ENCODE measurements at regions not wholly inside any gene's neighbourhood (a gene's known extent, or its start where the extent isn't known, plus 50 kb on each side); places are given as distances from the start of the nearest gene placed in this dataset.
"Not testable (repeated sequence)": the region's sequence is repeated elsewhere in the genome, so short reads cannot be mapped to it uniquely, and the experiment has no call there.

DNA sequence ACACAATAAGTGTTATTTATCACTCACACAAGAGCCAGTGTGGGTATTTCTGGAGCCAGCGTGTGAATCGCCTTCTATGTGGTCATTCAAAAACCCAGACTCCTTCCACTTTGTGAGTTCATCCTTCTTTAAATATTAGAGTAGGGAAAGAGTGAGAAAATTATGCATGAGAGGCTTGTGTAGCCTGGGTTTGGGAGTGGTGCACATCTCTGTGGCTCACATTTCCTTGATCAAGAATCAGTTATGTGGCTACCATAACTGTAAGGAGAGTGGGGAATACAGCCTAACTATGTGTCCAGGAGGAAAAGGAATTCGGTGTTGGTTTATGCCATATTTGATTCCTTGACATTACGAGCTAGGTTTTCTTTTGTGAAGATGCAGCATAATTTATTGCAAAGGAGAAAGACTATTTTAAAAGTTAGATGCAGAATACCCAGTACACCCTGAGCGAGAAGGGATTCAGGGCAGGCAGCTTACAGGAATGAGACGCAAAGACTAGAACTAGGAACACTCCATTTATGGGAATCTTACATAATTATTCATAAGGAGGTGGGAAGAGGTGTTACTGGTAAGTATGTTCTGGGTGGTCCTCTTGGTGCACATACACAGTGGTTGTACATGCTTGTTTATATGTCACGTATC, 638.5 kb downstream of the COL12A1 start:
- no peak overlapping the region for H3K27ac ChIP-seq

GRCh38 chr6:74557236-74557635, 648.6 kb downstream of the COL12A1 start:
- no peak for DNase-seq (ENCODE audit: low read depth, low spot score)

More for the DNA sequence above, 638.5 kb downstream of the COL12A1 start:
- DNase-seq (ENCODE audit: low read depth, low spot score): no peak

DNA sequence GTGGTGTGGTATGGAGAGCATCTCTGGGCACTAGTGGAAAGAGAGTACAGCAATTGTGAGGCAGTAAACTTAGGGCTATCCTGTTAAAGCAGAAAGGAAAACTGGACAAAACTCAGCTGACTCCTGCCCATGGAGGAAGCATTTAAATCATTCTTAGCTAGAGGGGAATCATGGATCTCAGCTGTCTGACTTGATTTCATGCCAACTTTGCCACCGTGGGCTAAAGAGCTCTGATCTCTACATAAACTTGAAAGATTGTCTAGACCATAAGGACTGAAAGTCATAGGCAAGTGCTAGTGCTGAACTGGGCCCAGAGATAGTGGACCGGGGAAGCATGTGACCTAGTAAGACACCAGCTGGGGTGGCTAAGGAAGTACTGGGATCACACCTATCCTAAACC, 651.8 kb downstream of the COL12A1 start:
- no peak overlapping the region for H3K27ac ChIP-seq
- no peak for DNase-seq (ENCODE audit: low read depth, low spot score)

More at GRCh38 chr6:74557236-74557635, 648.6 kb downstream of the COL12A1 start:
- H3K27ac ChIP-seq: no peak overlapping the region

- DNase-seq (ENCODE audit: low read depth, low spot score): no peak
- H3K27ac ChIP-seq: no peak overlapping the region
These were observed 654.0 kb downstream of the COL12A1 start for GRCh38 chr6:74551896-74552295.

GRCh38 chr6:74550821-74551220, 655.0 kb downstream of the COL12A1 start:
- DNase-seq (ENCODE audit: low read depth, low spot score): no peak
- H3K27ac ChIP-seq: no peak overlapping the region

- no peak for DNase-seq (ENCODE audit: low read depth, low spot score)
- no peak overlapping the region for H3K27ac ChIP-seq
These were observed 656.1 kb downstream of the COL12A1 start for GRCh38 chr6:74549746-74550145.

DNA sequence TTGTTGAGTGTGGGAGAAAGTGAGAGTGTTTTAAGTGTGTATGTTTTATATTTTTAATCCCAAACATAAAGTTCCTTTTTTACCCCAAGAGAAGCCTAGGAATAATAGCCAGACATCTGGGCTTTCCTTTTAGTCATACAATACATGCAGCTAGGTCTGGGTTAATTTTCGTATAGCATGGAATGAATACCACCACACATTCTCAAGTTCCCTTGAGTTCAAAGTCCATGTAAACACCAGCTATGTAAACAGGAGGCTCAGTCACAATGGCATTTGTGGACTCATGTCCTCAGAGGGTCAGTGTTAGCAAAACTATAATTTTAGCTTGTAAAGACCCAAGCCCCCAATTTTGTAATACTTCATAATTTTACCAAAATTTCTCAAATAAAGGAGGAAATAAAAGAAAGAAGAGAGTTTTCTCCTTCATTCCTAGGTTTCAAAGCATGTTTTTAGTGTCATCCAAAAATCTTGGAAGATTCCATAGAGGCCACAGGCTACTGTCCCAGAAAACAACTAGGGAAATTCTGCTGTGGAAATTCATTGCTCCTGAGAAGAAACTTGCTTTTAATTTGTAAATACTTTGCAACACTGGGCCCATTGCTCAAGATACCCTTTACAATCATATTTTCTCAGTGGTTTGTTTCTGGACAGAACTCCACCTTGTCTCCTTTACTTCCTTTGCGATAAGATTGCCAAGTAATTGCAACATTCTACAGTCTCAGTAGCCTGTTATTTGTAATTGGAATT, 671.2 kb downstream of the COL12A1 start:
- H3K27ac ChIP-seq: no peak overlapping the region

GRCh38 chr6:74519163-74519562, 686.7 kb downstream of the COL12A1 start:
- DNase-seq (ENCODE audit: low read depth, low spot score): peak; percentile 12
- H3K27ac ChIP-seq: no peak overlapping the region

More for the DNA sequence above, 671.2 kb downstream of the COL12A1 start:
- no peak for DNase-seq (ENCODE audit: low read depth, low spot score)

- H3K27ac ChIP-seq: no peak overlapping the region
- DNase-seq (ENCODE audit: low read depth, low spot score): no peak
These were observed 687.8 kb downstream of the COL12A1 start for GRCh38 chr6:74518035-74518434.

DNA sequence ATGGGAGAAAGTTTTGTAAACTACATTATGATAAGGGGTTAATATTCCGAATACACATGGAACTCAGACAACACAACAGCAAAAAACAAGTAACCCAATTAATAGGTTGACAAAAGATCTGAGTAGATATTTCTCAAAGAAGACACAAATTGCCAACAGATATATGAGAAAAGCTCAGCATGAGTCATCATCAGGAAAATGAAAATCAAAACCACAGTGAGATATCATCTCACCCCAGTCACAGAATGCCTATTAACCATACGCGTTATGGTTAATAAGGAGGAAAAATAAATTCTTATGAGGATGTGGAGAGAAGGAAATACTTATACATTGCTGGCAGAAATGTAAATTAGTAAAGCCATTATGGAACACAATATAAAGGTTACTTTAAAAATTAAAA, 695.0 kb downstream of the COL12A1 start:
- DNase-seq (ENCODE audit: low read depth, low spot score): no peak
- H3K27ac ChIP-seq: no peak overlapping the region

- no peak for DNase-seq (ENCODE audit: low read depth, low spot score)
- H3K27ac ChIP-seq: no peak overlapping the region
These were observed 698.2 kb downstream of the COL12A1 start for GRCh38 chr6:74507649-74508048.

DNA sequence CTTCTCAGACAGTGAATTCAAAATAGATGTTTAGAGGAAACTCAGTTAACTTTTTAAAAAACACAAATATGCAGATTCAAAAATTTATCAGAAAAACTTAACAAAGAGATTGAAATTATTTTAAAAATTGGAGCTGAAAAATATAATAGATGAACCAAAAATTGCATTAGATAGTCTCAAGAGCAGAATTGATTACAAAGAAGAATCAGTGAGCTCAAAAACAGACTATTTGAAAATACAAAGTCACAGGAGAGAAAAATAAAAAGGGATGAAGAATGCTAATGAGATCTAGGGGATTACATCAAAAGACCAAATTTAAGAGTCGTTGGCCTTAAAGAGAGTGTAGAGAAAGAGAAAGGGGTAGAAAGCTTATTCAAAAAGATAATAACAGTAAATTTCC, 700.5 kb downstream of the COL12A1 start:
- no peak for DNase-seq (ENCODE audit: low read depth, low spot score)
- no peak overlapping the region for H3K27ac ChIP-seq

- H3K27ac ChIP-seq: no peak overlapping the region
- DNase-seq (ENCODE audit: low read depth, low spot score): no peak
These were observed 700.9 kb downstream of the COL12A1 start for GRCh38 chr6:74504941-74505340.

GRCh38 chr6:74492587-74492986, 713.3 kb downstream of the COL12A1 start:
- no peak for DNase-seq (ENCODE audit: low read depth, low spot score)

DNA sequence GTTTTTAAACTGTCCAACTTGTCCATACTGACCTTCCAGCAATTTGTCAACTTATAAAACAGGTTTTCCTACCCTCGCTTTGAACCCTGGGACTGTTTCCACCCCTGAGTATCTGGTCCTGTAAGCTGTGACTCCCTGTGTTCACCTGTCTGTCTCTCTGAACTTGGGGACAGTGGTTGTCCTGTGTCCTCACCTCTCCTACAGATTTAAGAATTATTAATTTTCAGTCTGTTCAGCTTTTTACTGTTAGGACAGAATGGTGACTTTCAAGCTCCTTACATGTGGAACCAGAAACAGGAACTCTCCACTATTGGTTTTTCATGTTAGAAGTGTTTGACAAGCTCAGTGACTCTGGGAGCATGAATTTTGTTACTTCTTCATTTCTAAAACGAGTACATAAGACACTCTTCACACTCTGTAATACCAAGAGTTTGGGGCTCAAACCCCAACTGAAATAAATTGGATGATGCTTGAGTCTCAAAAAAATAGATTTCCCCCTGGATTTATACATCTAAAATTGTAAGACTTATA, 713.9 kb downstream of the COL12A1 start:
- DNase-seq (ENCODE audit: low read depth, low spot score): no peak
- H3K27ac ChIP-seq: no peak overlapping the region

More at GRCh38 chr6:74492587-74492986, 713.3 kb downstream of the COL12A1 start:
- H3K27ac ChIP-seq: no peak overlapping the region

DNA sequence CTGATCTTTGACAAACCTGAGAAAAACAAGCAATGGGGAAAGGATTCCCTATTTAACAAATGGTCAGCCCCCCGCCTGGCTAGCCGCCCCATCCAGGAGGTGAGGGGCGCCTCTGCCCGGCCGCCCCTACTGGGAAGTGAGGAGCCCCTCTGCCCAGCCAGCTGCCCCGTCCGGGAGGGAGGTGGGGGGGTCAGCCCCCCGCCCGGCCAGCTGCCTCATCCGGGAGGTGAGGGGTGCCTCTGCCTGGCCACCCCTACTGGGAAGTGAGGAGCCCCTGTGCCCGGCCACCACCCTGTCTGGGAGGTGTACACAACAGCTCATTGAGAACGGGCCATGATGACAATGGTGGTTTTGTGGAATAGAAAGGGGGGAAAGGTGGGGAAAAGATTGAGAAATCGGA, 717.1 kb downstream of the COL12A1 start:
- not testable (repeated sequence) for H3K27ac ChIP-seq; DNase-seq (ENCODE audit: low read depth, low spot score)

DNA sequence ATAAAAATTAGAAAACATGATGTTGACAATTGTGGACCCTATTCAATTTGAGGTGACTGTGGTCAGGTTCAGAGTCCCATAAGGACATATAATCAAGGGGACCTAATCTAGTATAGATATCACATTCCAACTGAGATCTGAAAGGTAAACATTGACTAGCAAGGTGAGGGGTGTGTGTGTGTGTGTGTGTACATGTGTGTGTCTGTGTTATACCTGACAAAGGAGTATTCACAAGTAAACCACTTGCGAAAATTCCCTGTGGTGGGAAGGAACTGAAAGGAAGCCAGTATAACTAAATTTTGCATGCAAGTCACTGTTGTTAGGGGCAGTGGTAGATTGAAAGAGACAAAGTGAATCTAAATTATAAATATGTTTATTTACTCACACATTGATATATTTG, 723.7 kb downstream of the COL12A1 start:
- no peak for DNase-seq (ENCODE audit: low read depth, low spot score)
- H3K27ac ChIP-seq: no peak overlapping the region

DNA sequence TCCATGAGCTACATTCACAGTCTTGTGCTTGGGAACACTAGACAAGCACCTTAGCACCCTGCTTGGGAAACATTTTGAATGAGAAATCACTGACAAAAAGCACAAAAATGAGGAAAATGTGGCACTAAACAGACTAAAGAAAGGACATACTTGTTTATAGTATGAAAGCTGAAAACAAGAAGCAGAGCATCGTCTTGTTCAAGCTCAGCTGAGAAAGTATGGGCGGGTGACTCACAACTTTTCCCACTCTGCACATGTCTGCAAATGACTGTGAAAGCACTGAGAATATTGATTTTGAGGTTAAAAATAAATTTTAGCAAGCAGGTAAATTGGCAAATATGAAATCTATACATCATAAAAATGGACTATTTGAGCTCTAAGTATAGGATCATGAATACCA, 725.3 kb downstream of the COL12A1 start:
- no peak overlapping the region for H3K27ac ChIP-seq
- no peak for DNase-seq (ENCODE audit: low read depth, low spot score)

DNA sequence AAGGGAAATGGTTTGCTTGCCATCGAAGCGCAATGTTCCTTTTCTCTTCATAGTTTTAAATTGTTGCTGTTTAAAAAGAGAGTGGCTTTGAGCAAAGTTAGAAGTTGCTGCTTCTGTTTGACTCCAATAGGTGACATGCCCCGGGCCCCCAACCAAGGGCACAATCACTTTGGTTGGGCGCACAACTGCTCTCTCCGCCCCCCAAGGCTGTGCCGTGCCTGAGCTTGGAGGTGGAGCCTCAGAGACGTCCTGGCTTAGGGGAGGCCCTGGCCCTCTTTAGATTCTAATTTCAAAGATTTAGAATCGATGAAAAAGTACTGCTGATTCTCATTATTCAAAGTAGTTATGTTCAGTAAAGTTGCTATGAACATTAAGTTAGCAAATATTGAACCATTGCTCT, 725.9 kb downstream of the COL12A1 start:
- no peak overlapping the region for H3K27ac ChIP-seq
- no peak for DNase-seq (ENCODE audit: low read depth, low spot score)

- no peak for DNase-seq (ENCODE audit: low read depth, low spot score)
- no peak overlapping the region for H3K27ac ChIP-seq
These were observed 726.4 kb downstream of the COL12A1 start for GRCh38 chr6:74479420-74479819.

GRCh38 chr6:74474046-74474445, 731.8 kb downstream of the COL12A1 start:
- H3K27ac ChIP-seq; DNase-seq (ENCODE audit: low read depth, low spot score): not testable (repeated sequence)

All from epithelial cell of prostate (primary cell).